Lower lobe of right lung (tissue), 2 donors: ENCODE measurements at regions not wholly inside any gene's neighbourhood (a gene's known extent, or its start where the extent isn't known, plus 50 kb on each side); places are given as distances from the start of the nearest gene placed in this dataset.
"Not testable (repeated sequence)": the region's sequence is repeated elsewhere in the genome, so short reads cannot be mapped to it uniquely, and the experiment has no call there.

Experiments used
- ATAC-seq, 2 donors: fragments of 200-7000 bp; cut with Tn5 transposase; one replicate each; pipeline ENCODE4 v1.9.1; 2020 to 2022; ENCODE audit warnings: mild to moderate bottlenecking in 2 of 2, moderate library complexity in 2 of 2
- DNase-seq: peaks from one replicate; pipeline ENCODE4 v3.0.0-alpha.2; 2020
- H3K27ac ChIP-seq: fragments of 200-600 bp; one replicate; pipeline ENCODE4 v1.8.0; 2022
- H3K27me3 ChIP-seq: fragments of 200-600 bp; one replicate; pipeline ENCODE4 v1.8.0; 2022; ENCODE audit warnings: low read depth
- H3K36me3 ChIP-seq: fragments of 200-600 bp; one replicate; pipeline ENCODE4 v1.8.0; 2022; ENCODE audit warnings: mild to moderate bottlenecking
- H3K4me1 ChIP-seq: fragments of 200-600 bp; one replicate; pipeline ENCODE4 v1.8.0; 2022
- H3K4me3 ChIP-seq: fragments of 200-600 bp; one replicate; pipeline ENCODE4 v1.8.0; 2022; ENCODE audit warnings: mild to moderate bottlenecking
- H3K9me3 ChIP-seq: fragments of 200-600 bp; one replicate; pipeline ENCODE4 v1.8.0; 2022
- intact Hi-C: fragments of 100-400 bp; cut with DNase I; formaldehyde crosslinking; loops from one replicate; pipeline ENCODE4 v1.11.0; 2022
- donor health status: DM: no; HTN: yes; CAD: no; lungs with severe emphysema.

- DNase-seq, intact Hi-C loops, H3K9me3 ChIP-seq, H3K36me3 ChIP-seq, H3K4me3 ChIP-seq, H3K27ac ChIP-seq, H3K4me1 ChIP-seq: not testable (repeated sequence)
- peak; percentile 29 to 63 for ATAC-seq
- peaks cover 10% of the 10 kb centered on the region for H3K27me3 ChIP-seq
These were observed 76.9 kb upstream of the ZNG1F start for GRCh38 chr9:41266000-41266399.

- H3K4me1 ChIP-seq, intact Hi-C loops, H3K36me3 ChIP-seq, DNase-seq, ATAC-seq, H3K27me3 ChIP-seq, H3K4me3 ChIP-seq, H3K27ac ChIP-seq, H3K9me3 ChIP-seq: not testable (repeated sequence)
These were observed 62.9 kb upstream of the ZNG1F start for GRCh38 chr9:41251973-41252372.

GRCh38 chr9:41251101-41251500 is 62.0 kb upstream of the ZNG1F start:
- ATAC-seq, H3K4me3 ChIP-seq, H3K4me1 ChIP-seq, H3K27ac ChIP-seq, H3K36me3 ChIP-seq, H3K9me3 ChIP-seq, DNase-seq, H3K27me3 ChIP-seq, intact Hi-C loops: not testable (repeated sequence)

- H3K27ac ChIP-seq, ATAC-seq, DNase-seq, H3K4me1 ChIP-seq, H3K4me3 ChIP-seq, H3K9me3 ChIP-seq, H3K27me3 ChIP-seq, H3K36me3 ChIP-seq, intact Hi-C loops: not testable (repeated sequence)
These were observed 57.6 kb upstream of the ZNG1F start for GRCh38 chr9:41246702-41247101.
